ENCODE measurements at regions not wholly inside any gene's neighbourhood (a gene's known extent, or its start where the extent isn't known, plus 50 kb on each side); places are given as distances from the start of the nearest gene placed in this dataset.

DNA sequence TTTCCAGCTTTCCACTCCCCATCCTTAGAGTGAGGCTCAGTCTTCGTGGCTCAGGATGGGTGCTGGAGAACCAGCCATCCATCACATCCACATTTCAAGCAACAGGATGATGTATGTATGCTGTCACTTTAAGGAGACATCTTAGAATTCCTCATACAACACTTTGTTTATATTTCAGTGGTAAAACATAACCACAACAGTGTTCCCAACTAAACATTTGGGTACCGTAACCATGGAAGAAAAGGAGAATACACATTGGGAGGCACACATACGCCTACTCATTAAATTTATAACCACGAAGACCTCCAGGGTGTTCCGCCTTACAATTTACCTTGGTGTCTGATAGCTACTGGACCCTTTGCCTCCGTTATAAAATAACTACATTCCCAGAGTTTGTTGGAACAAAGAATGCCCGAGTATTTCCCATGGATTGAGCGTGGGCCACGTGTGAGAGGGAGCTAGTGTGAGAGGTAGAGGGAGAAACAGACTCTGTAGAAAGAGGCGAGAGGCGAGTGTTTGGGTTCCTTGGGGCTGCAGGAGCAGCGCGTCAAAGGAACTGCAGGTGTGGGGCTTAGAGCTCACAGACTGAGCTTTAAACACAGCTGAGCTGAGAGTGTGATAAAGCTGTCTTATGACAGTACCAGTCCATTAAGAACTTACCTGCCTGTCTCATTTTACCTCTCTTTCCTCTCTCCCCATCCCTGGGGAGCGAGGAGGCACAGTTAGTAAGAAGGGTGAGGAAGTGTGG lies 111.5 kb upstream of the USP24 start:
- DNase-seq (ENCODE audit: low spot score) = no peak

DNA sequence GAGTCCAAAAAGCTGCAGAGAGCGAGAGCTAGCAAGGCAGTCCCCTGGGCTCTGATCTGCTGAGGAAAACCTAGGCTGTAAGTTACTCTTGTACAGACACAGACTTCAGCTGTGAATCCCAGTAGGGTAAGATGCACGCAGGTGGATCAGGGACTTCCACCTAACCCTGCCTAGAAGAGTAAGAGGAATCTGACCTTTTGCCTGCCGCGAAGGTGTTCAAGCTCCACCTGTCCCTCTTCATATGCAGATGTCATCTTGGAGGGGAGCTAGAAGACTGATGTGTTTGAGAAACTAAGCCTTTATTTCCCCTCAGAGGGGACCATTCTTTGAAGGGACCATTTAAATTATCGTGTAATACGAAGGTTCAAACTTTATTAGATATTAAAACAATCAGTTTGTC lies 108.6 kb upstream of the USP24 start:
- no peak for DNase-seq (ENCODE audit: low spot score)

DNA sequence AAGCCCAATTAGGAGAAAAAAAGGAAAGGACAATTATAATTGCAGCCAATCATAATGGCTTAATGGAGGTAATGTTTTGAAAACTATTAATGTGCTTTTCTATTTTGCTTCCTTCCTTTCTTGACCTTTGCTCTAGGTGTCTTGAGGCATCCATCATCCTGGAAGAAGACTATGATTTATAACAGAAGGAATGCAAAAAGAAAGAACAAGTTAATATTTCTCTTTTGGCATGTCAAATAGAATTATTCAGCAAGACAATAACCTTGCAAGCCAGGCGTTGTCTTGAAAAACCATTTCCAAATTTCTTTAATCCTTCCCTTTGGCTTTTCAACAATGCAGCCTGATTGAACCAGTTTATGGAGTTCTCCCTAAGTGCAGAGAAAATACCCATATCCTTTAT lies 107.7 kb upstream of the USP24 start:
- no peak for DNase-seq (ENCODE audit: low spot score)

DNA sequence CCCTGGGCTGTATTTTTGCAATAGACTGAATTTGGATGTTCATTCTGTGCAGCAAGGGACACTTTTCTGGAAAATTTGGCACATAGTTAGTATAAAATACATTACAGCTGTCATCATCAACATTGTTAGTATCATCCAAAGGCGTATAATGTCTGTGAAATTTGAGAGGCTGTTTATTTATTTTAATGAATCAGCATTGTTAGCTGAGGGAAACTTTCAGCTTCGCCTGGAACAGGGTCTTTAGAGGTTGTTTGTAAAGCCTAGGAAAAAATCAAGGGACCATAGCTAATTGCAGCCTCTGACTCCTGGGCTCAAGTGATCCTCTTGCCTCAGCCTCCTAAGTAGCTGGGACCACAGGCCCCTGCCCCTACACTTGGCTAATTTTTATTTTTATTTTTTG lies 106.8 kb upstream of the USP24 start:
- peak; percentile 35 for DNase-seq (ENCODE audit: low spot score)

DNA sequence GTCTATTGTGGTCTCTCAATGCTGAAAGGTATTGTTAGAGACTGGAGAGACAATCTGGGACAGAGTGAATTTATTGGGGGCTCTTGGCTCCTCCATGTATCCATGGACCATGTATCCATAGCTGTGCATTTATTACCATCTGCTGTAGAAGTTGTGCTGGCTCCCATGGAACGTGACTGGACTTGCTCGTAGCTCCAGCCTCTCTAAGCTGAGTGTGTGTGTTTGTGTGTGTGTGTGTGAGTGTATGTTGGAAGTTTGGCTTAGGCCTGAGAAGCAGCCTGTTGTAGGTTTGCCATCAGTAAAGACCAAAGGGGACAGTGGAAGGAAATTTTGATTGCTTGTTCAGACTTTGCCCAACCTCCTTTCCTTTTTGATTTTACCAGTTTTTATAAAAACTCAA lies 105.7 kb upstream of the USP24 start:
- no peak for DNase-seq (ENCODE audit: low spot score)

DNA sequence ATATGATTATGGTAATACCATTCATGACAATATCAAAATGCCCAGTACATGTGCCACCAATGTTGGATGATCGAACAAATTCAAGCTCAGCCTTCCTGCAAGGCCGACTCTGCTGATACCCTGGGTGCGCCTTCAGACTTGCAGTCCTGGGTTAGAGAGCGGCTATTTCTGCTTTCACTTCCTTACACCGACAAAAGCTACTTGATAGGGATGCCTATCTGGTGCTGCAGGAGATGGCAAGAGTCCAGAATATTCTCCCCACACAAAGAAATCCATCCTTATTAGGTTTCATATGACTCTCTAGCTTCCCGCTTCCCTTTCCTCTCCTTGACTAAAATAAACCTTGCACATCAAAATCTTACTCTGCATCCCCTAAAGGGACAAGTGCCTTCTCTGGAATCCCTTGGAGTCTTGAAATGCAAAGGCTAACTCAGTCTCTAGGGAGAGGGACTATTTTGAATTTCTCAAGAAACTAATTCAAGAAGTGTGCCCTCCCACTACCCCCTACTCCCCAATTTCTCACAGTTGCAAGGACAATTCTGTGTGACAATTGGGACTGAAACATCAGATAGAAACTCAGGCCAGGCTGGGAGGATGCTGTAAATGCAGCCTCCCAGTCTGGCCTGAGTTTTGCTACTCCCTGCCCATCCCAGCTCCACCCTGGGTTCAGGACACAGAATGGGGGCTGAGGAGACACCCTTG lies 103.1 kb upstream of the USP24 start:
- DNase-seq (ENCODE audit: low spot score) = no peak

DNA sequence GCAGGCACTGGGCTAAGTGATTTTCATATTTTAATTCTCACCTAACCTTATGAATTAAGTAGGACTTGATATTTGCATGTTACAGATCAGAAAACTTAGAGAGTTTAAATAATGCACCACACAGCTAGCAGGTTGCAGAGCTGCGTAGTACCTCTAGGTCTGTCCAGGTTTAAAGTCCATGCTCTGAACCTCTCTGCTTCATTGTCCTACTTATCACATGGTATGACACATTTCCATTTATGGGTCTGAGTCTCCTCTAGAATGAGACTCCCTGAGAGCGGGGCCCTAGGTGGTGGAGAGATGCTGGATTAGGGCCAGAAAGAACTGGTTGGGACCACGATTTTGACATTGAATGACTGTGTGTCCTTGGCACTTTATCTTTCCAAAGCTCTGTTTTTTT lies 102.5 kb upstream of the USP24 start:
- DNase-seq (ENCODE audit: low spot score) = no peak

DNA sequence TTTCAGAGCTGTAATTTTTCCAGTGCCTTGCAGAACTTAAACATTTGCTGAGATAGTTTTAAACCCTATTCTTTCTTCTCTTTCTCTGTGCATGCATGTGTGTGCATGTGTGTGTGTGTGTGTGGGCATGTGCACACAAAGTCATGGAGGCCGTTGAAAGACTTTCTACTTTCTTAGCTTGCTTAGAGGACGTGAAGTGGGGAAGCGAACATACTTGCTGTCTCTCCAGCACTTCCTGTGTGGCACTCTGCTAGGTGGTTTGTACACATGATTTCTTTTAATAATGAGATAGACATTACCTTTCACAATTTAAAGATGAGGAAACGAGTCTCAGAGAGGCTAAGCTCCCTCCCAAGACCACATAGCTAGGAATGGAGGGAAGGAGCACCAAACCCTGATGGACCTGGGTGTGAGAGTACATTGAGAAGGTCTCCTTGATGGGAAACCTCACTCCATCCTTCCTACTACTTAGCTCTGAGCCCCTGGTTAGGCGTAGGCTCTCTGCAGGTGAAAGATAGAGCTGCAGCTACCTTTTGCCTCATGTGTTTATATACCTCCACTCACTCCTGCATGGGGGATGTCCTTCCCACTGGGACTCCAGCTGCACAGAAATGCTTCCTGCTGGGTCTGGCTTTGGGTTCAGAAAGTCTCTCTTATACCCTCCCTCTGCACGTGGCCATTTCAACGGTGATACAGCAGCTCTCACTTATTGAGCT lies 101.9 kb upstream of the USP24 start:
- no peak for DNase-seq (ENCODE audit: low spot score)

DNA sequence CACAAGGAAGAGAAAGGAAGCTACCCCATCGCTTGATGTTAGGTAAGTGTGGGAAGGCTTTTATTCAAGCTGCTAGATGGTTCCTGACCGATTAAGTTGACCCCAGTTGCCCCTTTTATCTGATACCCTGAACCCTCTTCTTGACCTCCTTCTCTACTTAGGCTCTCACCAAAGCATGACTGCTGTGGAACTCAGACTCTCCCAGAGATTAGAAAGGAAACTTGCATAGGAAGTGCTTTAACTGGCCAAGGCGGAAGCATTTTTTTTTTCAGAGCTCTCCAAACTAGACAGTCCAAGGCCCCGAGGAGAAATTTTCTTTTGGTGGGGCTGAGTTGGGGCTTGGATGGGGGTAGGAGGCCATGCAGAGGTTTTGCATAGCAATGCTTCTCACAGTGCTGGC lies 101.3 kb upstream of the USP24 start:
- no peak for DNase-seq (ENCODE audit: low spot score)

DNA sequence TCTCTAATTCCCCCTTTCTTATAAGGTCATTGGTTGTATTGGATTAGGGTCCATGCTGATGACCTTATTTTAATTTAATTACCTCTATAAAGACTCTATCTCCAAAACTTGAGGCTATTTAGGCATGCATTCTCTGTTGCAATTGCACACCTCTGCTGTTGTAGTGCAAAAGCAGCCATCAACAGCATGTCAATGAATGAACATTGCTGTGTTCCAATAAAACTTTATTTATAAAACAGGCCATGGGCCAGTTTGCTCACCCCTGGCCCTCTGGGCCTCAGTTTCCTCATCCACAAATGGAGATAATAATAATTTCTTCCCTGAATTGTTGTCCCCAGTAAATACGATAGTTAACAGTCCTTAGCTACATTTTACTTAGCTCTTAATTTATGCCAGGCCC lies 100.4 kb upstream of the USP24 start:
- no peak for DNase-seq (ENCODE audit: low spot score)

DNA sequence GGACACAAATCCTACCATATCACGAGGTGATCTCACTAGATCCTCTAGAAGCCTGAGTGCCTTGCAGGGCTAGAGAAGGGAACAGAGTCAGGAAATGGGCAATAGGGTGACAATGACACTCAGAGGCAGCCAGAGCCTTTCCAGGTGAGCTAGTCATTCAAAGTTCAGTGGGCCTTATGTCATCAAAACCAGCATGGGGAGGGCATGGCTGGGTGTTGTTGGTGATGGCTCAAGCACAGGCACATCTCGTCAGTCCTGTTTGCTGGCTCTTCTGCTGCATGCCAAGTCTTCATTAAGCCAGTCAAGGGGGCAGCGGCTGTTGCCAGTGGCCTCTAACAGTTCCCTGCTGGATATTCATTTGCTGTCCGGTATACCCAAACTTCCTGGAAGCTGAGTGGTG lies 99.6 kb upstream of the USP24 start:
- no peak for DNase-seq (ENCODE audit: low spot score)

DNA sequence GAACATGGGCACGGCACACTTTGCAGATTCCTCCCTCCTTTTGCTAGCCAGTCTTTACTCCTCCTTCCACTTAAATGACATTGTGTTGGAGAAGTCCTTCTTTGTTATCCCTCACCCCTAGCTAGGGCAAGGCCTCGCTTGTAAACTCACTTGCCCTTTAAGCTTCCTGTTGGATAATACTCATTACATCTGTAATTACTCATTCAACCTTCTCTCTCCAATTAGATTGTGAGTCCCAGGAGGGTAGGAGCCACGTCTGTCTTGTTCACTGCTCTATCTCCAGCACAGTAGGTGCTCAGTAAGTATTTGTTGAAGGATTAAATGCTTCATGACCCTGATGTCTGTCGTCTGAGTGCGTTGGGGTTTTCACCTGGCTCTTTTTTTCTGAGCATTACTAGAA lies 98.7 kb upstream of the USP24 start:
- DNase-seq (ENCODE audit: low spot score) = no peak

DNA sequence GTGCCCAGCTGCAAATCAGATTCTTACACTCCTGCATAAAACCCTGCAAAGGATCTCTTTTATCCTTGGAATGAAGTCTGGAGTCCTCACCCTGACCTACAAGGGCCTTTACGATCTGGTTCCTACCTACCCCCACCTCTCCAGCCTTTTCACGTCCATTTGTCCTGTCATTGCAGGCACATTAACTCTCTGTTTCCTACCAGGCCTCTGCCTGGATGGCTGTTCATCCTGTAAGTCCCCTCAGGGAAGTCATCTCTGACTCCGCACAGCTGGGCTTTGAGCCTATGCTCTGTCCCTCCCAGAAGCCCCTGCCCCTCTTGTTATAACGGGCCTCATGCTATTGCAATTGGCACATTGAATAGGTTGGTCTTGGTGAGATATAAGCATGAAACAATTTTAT lies 96.8 kb upstream of the USP24 start:
- DNase-seq (ENCODE audit: low spot score) = no peak

DNA sequence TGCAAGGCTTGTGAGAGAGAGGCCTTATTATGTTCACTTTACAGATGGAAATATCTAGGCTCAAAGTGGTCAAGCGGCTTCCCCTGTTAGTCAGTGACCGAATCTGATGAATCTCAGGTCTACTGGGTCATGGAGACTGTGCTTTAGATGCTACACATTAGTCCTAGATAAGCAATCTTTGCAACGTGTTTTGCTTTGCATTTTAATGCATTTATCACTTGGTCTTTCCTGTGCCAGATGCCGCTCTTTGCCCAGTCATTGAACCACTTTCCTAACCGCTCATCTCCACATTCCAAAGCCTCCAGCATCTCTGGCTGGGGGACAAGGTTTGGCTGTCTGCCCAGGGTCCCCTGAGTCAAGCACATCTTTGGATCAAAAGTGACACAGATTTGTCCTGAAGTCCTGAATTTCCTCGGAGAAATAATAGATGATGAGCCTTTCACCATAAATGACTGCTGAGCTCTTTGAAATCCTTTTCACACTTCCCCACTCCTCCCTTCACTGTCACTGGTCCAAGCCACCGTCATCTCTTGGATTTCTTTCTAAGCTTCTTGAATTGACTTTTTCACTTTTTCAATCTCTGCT lies 96.0 kb upstream of the USP24 start:
- peak; percentile 40 for DNase-seq (ENCODE audit: low spot score)

DNA sequence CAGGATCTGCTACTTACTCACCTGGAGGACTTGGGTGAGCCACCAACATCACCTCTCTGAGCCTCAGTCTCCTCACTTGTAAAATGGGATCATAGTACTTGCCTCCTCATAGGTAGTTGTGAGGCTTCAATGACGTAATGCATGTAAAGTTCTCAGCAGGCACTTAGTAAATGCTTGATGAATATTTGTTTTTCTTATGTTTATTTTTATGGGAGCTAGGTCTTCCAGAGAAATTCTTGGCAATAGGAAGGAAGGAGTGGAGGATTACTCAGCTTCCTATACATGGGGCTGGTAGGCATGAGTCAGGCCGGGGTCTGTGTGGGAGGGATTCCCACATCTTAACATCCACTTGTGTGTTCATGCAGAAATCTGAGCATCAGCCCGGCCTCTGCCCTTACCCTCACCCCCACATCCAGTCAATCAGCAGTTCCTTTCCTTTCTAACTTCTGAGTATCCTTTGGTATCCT lies 95.4 kb upstream of the USP24 start:
- DNase-seq (ENCODE audit: low spot score) = peak; percentile 88

DNA sequence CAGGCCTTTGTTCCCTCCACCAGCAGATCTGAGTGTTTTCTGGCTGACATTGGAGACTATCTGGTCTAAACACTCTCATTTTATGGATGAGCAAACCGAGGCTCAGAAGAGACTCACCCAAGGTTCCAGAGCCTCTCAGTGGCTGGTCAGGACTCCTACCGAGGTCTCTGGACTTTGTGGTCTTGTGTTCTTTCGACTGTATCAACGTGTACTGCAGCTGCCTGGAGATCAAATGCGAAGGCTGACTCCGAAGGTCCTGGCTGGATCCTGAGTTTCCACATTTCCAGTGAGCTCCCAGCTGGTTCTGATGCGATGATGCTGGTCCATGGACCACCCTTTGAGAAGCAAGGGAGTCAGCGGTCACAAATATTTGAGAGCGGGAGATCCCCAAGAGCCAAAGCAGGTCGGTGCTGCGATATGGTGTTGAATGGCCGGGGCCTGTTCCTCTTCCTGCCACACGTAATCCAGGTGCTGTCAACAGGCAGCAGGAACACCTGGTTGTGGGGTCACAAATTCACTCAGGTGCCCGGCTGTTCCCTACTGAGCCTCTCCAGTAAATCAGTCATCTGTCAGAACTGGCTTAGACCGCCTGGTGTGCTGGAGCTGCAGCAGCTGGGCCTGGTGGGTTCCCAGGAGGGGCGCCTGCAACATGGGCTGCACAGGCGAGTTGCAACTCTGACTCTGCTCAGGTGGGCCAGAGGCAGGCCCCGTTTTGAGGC lies 94.8 kb upstream of the USP24 start:
- DNase-seq (ENCODE audit: low spot score) = no peak

DNA sequence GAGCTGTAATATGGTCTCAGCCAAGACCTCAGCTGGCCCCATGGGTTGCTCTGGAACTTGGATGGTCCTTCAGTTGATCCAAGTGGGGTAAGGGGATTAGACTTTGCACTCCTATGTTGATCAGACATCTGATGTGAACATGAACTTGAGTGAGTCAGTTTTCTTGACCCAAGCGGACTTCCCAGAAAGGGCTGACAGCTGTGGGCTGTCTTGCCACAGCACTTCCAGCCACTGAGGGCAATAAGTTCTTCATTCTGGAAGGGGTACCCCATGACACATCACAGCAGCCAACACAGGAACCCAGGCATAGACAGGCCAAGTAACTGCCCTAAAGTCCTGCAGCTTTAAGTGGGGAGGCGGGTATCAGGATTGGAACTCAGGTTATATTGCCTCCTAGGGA lies 93.9 kb upstream of the USP24 start:
- DNase-seq (ENCODE audit: low spot score) = no peak

DNA sequence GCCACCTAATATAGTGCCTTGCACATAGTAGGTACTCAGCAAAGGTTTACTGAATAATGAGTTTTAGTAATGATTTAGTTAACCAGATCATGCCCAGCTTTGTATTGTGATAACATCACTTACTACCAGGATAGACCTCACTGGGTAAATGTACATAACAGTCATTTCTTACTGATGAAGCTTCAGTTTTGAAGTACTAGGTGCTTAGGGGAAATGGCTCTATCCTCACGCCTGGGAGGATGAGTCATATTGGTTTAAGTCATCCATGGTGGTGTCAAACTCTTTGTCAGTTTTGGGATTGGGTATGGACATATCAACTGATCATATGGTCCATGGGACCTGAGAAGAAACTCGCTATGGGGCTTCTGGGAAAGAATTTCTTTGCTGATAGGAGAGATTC lies 90.6 kb upstream of the USP24 start:
- no peak for DNase-seq (ENCODE audit: low spot score)

DNA sequence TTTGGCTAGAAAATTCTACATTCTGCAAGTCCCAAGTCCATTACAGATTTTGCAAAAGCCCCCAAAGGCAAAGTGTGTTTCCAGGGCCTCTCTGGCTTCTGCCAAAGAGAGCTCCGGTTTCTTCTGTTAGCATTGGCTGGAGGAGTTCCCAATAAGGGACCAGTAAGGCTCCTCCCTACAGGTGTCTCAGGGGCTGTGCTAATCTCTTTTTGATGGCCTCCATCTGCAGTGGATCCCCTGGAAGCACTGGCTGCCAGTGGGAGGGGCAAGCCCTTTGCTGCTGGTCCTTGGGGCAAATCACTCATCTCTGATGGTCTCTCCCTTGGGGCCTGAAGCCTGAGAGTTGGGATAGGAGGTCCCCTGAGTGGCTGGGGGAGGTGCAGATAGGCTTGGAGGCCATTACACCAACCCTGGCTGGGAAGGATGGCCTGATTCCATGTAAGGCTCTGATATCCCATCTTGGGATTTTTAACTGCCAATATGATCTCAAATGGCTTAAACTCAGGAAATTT lies 89.1 kb upstream of the USP24 start:
- no peak for DNase-seq (ENCODE audit: low spot score)

DNA sequence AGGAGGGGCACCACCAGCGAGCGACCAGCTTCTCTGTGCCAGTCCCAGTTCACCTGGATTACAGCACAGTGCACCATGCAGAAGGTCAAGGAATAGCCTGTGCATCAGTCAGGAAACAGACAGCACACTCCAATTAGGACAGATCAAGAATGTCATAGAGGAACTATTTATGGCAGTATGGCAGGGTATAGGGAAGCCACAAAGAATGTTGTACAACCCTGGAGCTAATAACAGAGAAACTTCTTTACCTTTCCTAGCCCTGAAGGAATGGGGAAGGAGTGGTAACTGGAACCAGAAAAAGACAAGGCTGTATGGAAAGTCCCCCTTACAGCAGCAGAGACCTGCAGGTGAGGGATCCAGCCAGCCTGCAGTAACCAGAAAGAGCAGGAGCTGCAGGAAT lies 87.8 kb upstream of the USP24 start:
- no peak for DNase-seq (ENCODE audit: low spot score)

DNA sequence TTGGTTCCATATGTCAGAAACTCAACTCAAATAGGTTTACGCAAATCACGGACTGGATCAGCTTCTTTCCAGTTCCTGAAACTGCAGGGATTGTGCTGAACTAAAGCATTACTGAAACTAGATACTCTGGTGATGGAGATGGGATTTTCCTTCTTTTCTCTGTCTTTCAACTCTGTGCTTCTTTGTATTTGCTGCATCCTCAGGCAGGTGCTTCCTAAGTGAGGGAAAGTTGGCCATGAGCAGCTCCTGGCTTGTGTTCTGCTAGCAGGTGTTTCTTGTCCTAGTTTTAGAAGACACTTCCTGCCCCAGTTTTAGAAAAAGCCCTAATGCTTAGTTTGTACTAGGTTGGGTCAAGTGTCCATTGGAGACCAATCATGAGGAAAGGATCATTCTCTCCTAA lies 86.7 kb upstream of the USP24 start:
- no peak for DNase-seq (ENCODE audit: low spot score)

DNA sequence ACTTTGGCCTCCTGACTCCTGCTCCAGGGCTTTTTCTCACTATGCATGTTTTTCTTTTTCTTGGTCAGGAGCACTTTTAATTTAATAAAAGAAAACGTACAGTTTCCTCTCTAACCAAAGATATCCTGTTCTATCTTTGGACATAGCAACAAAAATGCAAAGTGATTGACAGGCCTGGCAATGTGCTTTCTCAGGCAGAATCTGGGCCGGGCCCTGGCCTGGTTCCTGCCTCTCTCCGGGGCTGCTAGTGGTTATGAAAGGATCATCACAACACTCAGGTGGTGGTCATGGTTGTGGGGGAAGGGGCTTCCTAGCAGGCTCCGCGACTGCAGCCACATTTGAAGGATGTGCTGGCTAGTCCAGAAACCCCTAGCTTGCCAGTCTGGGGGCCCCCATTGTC lies 85.8 kb upstream of the USP24 start:
- DNase-seq (ENCODE audit: low spot score) = no peak
